ENCODE measurements at regions not wholly inside any gene's neighbourhood (a gene's known extent, or its start where the extent isn't known, plus 50 kb on each side); places are given as distances from the start of the nearest gene placed in this dataset.

- Mint-ChIP-seq H3K27ac (no peak overlapping the region), H3K27me3 (ENCODE audit: low read depth, poor library complexity) (no peaks in the 10 kb centered on the region), H3K9me3 (peaks cover 54% of the 10 kb centered on the region), H3K4me3 (no peak overlapping the region), H3K4me1 (peaks cover 19% of the 10 kb centered on the region), H3K36me3 (ENCODE audit: low read depth) (peaks cover 16% of the 10 kb centered on the region)
- no peak for TF ChIP-seq CTCF (IDR thresholded peaks at IDR 0.05)
- DNase-seq = no peak
Observed at GRCh38 chr13:21942061-21942460, 271.2 kb downstream of the FGF9 start.

GRCh38 chr13:21944610-21945009 lies 273.7 kb downstream of the FGF9 start:
- peaks cover 16% of the 10 kb centered on the region for H3K4me1 Mint-ChIP-seq
- H3K36me3 Mint-ChIP-seq (ENCODE audit: low read depth) = peaks cover 16% of the 10 kb centered on the region
- H3K27me3 Mint-ChIP-seq (ENCODE audit: low read depth, poor library complexity) = no peaks in the 10 kb centered on the region
- peaks cover 60% of the 10 kb centered on the region for H3K9me3 Mint-ChIP-seq
- no peak overlapping the region for H3K27ac Mint-ChIP-seq
- TF ChIP-seq CTCF (IDR thresholded peaks at IDR 0.05) = no peak
- no peak for DNase-seq
- no peak overlapping the region for H3K4me3 Mint-ChIP-seq

GRCh38 chr13:21945195-21945594 lies 274.3 kb downstream of the FGF9 start:
- peaks cover 20% of the 10 kb centered on the region for H3K4me1 Mint-ChIP-seq
- H3K4me3 Mint-ChIP-seq = no peak overlapping the region
- no peak for TF ChIP-seq CTCF (IDR thresholded peaks at IDR 0.05)
- H3K9me3 Mint-ChIP-seq = peaks cover 60% of the 10 kb centered on the region
- H3K36me3 Mint-ChIP-seq (ENCODE audit: low read depth) = peaks cover 16% of the 10 kb centered on the region
- no peak overlapping the region for H3K27ac Mint-ChIP-seq
- H3K27me3 Mint-ChIP-seq (ENCODE audit: low read depth, poor library complexity) = no peaks in the 10 kb centered on the region
- no peak for DNase-seq

GRCh38 chr13:21946964-21947363 lies 276.1 kb downstream of the FGF9 start:
- Mint-ChIP-seq H3K4me3 (no peak overlapping the region), H3K9me3 (peaks cover 56% of the 10 kb centered on the region), H3K27me3 (ENCODE audit: low read depth, poor library complexity) (no peaks in the 10 kb centered on the region), H3K36me3 (ENCODE audit: low read depth) (peaks cover 11% of the 10 kb centered on the region), H3K27ac (no peak overlapping the region), H3K4me1 (peaks cover 20% of the 10 kb centered on the region)
- no peak for TF ChIP-seq CTCF (IDR thresholded peaks at IDR 0.05)
- DNase-seq = no peak

- DNase-seq = no peak
- TF ChIP-seq CTCF (IDR thresholded peaks at IDR 0.05) = no peak
- Mint-ChIP-seq H3K36me3 (ENCODE audit: low read depth) (peaks cover 13% of the 10 kb centered on the region), H3K4me3 (peak overlapping the region; percentile 11), H3K9me3 (peaks cover 39% of the 10 kb centered on the region), H3K4me1 (peaks cover 20% of the 10 kb centered on the region), H3K27me3 (ENCODE audit: low read depth, poor library complexity) (no peaks in the 10 kb centered on the region), H3K27ac (no peak overlapping the region)
Observed at GRCh38 chr13:21948769-21949474, 278.0 kb downstream of the FGF9 start.

GRCh38 chr13:21949818-21950429 lies 279.1 kb downstream of the FGF9 start:
- H3K4me1 Mint-ChIP-seq = peaks cover 20% of the 10 kb centered on the region
- H3K27me3 Mint-ChIP-seq (ENCODE audit: low read depth, poor library complexity) = no peaks in the 10 kb centered on the region

More at GRCh38 chr13:21949818-21950429, 279.1 kb downstream of the FGF9 start:
- H3K4me3 Mint-ChIP-seq = no peak overlapping the region
- TF ChIP-seq CTCF (IDR thresholded peaks at IDR 0.05) = no peak
- peak; percentile 9 for DNase-seq
- H3K27ac Mint-ChIP-seq = peak overlapping the region; percentile 42
- H3K9me3 Mint-ChIP-seq = peaks cover 39% of the 10 kb centered on the region
- H3K36me3 Mint-ChIP-seq (ENCODE audit: low read depth) = peaks cover 22% of the 10 kb centered on the region
